SK-MEL-5 (cell line): ENCODE measurements at regions not wholly inside any gene's neighbourhood (a gene's known extent, or its start where the extent isn't known, plus 50 kb on each side); places are given as distances from the start of the nearest gene placed in this dataset.

Experiments used
- DNase-seq: peaks from one replicate; pipeline ENCODE4 v3.0.0-alpha.2; 2016; ENCODE audit warnings: low read depth, low spot score
- in situ Hi-C: cut with HindIII; loops from 2 replicates; pipeline ENCODE4 v1.10.0; 2016; ENCODE audit warnings: low sequenced_read_pairs, high pct_unique_total_duplicates, low pct_unique_long_range_greater_than_20kb

DNA sequence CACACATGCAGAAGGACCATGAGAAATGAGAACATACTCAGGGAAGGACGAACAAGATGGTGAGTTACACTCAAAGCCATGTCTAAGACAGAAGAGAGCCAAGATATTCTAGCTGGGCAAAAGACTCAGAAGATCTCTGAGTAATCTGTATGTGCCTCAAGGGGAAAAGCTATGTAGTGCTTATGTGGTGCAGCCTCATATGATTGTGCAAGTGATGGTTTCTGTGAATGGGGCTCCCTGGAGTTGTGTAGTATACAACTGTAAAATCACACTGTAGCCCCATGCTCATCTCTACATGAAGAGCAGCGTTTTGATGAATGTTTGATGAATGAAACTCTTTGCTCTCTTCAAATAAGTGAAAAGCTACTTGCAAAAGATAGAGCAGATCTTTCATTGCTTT is 57.5 kb downstream of the OSR1 start:
- DNase-seq, result no peak
- in situ Hi-C loops, result no loop called here

DNA sequence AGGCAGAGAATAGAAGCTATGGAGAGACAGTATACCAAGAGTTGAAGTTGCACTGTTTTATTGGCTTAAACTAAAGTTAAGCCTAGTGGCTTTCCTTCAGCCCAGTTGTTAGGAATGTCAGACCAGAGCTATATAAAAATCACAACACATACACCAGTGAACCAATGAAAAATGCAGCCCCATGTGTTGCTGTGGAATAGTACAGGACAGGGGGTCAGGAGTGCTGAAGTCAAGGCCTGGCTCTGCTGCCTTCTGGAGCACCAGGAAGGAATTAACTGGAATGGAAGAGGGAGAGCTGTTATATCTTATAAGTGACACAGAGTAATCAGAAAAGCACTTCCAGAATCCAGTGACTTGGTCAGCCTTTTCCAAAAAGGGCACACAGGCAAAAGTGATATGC is 58.9 kb downstream of the OSR1 start:
- no peak for DNase-seq
- in situ Hi-C loops, result no loop called here

DNA sequence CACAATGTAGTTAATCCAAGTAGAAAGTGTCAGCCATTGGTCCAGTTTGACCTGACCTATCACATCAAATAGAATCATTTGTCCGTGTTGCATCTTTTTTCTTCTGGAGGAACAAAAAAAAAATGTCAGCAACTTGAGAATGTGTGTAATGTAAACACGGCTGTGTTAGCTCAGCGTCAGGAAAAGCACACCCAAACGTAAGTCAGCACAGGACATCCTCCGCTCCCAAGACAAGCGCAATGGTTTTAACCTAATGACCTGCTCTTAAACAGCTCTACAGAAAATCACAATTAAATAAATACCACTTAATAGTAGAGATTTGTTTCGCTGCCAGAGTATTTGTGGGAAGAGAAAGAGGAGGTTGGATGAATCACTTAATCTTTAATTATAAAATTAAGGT is 59.4 kb downstream of the OSR1 start:
- in situ Hi-C loops, result no loop called here
- no peak for DNase-seq

DNA sequence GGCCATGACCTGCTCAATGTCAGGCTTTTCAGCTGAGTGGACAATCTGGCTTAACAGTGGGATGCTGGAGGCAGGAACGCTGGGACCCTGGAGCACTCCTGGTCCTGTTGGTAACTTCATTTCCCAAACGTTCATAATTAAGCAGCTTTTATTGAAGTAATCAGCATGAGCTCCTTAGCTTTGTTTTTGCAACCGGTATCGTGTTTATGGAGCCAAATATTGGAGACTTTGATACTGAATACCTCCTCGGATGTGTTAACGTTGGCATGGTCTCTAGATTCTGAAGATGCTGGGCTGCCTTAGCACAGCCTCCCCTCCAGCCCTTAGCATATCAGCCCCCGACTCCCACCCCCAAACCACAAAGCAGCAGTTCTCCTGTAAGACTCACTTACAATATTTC is 60.7 kb downstream of the OSR1 start:
- DNase-seq, result no peak
- in situ Hi-C loops, result no loop called here

DNA sequence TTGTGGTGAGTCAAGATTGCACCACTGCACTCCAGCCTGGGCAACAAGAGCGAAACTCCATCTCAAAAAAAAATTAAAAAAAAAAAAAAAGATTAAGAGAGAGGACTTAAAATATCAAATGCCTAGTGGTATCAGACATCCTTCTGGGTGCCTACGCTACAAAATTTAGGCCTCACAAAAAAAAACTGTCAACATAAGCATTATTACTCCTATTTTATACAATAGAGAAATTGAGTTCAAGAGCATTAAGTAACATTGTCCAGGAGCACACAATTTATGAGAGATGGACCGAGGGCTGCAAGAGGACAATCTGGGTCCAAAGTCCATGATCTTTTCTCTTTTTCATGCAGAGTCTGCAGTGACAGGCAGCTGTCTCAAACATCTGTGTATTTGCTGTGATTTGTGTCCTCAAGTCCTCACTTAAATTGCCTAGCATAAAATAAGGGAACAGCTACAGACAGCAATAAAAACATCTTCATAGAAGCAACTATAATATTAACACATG is 62.4 kb downstream of the OSR1 start:
- no peak for DNase-seq
- in situ Hi-C loops, result no loop called here

DNA sequence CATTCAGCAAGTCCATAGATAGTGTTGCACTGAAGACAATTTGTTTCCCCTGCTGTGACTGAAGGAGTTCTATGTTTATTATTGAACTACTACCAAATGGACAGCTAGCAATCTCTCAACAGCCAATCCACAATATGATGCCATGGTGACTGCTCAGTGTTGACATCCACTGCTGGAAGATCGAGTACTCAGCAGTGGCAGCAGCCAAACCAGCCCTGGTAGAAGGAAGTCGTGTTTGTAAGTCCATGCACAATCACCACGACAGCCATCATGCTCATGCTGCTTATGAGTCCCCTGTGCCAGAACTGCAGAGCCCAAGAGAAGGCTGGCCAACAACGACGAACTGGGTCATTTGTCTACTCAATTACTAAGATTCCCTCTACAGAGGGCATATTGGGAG is 66.4 kb downstream of the OSR1 start:
- in situ Hi-C loops, result no loop called here
- no peak for DNase-seq

DNA sequence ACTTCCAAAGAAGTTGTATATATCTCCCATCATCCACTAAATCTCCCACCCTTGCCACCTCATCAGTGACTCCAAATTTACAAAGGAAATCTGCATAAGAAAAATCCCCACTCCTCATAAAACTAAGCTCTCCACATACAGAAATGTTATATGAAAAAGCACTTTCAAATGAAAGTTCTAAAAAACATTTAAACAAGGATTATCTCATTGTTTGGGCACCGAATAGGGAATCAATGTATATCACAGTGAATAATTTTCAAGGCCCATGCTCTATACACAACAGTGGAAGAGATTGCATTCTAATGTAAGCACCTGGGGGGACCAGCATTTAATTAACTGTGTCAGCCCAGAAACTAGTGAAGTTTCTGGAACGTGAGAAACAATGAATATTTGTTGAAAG is 70.1 kb downstream of the OSR1 start:
- in situ Hi-C loops, result no loop called here

DNA sequence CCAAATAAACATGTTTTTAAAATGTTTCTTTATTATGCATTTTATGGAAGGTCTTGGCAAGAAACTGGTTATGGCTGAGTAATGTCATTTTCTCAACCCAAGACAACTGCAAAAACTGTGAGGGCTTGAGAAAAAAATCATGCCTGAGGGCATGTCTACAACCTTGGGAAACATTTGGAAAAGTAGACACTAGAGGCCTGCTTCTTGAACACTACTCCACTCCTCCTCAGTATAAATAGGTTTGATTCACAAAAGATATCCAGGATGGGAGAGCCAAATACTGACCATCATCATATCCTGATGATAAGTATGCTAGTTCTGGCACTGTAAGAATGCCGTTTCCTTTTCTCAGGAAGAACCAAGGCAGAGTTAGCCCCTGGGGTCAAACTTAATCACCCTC is 71.1 kb downstream of the OSR1 start:
- in situ Hi-C loops, result no loop called here
- no peak for DNase-seq

More for the DNA sequence above, 70.1 kb downstream of the OSR1 start:
- no peak for DNase-seq

DNA sequence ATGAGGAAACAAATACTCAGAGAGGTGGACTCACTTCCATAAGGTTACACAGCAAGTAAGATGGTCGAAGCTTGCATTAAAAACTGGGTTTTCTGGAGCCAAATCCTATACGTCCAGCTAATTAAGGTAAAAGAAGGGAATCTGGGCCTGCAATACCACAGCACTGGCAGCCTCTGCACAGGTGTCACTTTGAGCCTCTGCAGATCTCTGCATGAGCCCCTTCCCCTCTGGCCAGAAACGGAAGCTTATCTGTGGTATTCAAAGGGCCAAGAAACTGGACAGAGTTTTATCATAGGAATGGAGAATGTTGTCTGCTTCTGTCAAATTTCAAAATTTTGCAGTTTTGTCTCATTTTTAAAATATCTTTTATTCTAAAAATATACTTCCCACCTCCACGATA is 76.1 kb downstream of the OSR1 start:
- DNase-seq, result no peak
- in situ Hi-C loops, result no loop called here

DNA sequence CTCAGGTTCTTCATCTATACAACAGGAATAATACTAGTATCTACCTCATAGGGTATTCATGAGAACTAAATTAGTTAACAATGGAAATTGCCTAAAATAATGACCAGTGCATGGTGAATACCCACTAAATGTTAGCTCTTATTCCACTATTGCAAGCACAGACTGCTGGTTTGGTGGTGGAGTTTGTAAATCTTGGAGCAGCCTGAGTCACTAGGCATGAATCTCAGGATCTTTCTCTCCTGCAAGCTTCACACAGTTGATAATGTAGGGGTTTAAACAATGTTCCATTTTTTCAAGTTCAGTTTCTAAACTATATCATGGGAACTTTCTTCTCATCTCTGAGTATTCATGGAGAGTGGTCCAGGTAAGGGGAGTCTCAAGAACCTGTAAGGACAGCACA is 84.0 kb downstream of the OSR1 start:
- in situ Hi-C loops, result no loop called here
- no peak for DNase-seq

DNA sequence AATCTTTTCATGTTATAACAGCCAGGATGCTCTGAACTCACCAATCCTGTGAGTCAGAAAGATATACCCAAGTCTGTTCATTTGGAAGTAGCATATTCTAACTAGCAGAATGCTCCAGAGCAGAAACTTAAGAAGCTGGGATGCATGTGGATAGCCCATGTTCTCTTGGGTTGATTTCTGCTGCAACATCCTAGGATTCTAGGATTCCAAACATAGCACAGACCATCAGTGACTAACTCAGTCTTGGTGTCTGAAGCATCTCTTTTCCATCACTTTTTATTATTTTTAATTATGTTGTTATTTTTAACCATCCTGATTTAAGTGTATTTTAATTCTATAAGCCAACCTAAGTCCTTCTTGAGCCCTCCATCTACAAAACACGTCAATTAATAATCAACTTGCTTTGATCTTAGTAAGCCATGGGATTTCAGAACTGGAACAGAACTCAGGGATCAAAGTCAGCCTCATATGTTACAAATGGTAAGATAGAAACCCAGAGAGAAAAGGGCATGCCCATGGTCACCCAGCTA is 85.4 kb downstream of the OSR1 start:
- no peak for DNase-seq
- in situ Hi-C loops, result no loop called here

DNA sequence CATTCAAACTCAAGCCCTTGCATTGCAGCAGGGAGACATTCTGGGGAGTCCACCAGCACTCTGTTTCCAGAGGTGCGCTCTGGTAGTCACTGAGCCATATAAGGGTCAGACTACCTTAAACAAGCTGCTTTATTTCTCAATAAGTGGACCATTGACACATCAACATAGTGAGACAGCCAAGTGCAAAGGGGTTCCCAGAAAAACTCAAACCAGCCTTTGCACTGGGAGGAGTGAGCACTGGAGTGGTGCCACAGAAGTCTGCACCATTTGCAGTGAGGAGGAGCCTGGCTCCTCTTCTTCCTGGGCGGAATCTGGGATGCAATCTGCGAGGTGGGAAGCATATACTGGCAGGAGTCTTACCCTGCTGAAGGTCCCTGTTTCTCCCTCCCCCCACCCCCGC is 86.4 kb downstream of the OSR1 start:
- in situ Hi-C loops, result no loop called here
- no peak for DNase-seq

DNA sequence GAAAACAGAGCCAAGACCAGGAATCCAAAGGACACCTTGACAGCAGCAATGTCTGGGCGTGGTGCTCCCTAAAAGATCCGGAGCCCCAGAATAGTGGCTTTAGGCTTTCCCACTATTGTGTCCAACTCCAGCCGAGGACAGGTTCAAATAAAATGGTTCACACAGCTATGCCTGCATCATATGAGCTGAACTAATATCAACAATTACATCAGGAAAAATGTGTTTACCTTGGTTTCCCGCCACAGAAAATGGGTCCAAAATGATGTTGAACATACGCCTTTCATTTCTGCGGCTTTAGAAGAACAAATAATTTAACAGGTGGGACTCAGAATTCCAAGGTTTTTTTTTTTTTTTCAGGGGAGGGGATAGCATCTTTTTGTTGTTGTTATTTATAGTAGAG is 93.6 kb downstream of the OSR1 start:
- no peak for DNase-seq
- in situ Hi-C loops, result no loop called here

DNA sequence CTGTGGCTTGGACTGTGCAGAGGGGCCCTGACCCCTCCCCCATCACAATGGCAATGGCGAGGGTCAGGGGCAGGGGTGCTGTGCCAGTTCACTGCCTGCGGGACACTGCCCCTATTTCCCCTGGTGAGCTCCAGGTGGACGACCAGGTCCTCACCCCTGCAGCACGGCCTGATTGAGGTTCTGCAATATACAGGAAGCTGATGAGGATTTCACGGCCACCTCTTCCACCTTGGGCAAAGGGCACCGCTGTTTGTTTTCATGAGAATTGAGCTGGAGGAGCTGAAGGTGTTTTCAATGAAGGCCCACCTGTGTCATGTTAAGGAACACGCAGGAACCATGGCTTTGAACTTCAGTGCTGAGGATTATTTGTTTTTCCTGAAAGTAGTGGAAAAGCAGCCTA is 96.3 kb downstream of the OSR1 start:
- in situ Hi-C loops, result no loop called here

DNA sequence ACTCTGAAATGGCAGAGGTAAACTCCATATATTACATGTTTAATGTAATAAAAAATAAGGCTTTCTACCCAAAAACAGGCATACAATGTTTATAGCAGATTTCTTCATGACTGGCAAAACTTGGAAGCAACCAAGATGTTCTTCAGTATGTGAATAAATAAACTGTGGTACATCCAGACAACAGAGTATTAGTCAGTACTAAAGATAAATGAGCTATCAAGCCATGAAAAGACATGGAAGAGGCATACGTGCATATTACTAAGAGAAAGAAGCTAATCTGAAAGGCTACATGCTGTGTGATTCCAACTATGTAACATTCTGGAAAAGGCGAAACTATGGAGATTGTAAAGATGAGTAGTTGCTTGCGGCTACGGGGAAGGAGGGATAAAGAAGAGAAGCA is 97.4 kb downstream of the OSR1 start:
- in situ Hi-C loops, result no loop called here

More for the DNA sequence above, 96.3 kb downstream of the OSR1 start:
- DNase-seq, result no peak

DNA sequence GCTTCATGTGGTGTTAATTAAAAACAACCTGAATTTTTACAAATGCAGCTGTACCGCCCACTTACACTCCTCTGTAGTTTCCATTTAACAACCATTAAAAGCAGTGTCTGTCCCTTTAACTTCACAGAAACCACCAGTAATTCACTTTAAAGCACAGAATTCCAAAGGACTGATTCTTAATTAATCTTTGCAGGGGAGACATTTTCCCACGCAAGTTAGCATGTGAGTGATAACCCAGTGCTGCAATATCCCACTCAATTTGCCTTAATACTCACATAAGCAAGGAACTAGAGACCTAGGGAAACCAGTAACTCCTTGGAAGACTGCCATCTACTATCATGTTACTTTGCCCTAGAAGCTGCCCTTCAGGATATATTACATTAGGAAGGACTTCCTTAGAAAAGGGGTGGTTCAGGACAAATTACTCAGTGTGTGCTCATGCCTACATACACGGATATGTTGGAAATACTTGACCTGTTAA is 102.3 kb downstream of the OSR1 start:
- DNase-seq, result no peak

More for the DNA sequence above, 97.4 kb downstream of the OSR1 start:
- DNase-seq, result no peak

DNA sequence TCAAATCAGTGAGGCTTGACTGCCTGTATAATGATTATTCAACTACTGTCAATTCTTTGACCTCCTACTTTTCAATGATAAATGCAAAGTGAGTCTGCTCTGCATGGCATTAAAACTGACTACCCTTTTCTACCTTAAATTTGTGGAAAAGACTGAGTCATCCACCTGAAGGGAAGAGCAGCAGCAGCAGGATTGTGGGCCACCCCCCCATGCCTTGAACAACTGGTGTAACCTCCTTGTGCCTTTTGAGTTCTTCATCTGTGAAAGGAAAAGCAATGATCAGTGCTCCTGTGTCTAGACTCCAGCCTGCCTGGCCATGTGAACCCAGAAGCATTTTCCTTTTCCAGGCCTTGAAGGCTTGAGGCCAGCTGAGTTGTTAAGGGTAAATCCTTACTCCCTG is 102.9 kb downstream of the OSR1 start:
- in situ Hi-C loops, result no loop called here
- no peak for DNase-seq

More for the DNA sequence above, 102.3 kb downstream of the OSR1 start:
- in situ Hi-C loops, result no loop called here

DNA sequence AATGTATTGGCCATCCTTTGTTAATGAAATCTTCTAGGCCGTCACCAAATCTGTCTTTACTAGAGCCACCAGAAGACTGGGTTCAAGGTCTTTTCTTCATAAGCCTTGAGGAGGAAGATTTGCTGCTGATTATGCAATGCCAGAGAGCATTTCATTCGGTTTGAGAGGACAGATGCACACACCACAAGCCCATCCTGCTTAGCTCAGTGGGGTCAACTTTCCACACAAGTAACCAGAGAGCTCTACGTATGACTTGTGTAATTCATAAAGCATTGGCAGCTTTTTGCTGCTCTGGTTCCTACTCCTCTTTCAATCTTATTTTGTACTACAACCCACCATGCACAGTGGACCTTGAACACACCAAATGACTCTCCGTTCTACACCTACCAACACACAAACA is 106.9 kb downstream of the OSR1 start:
- DNase-seq, result no peak
- in situ Hi-C loops, result no loop called here

DNA sequence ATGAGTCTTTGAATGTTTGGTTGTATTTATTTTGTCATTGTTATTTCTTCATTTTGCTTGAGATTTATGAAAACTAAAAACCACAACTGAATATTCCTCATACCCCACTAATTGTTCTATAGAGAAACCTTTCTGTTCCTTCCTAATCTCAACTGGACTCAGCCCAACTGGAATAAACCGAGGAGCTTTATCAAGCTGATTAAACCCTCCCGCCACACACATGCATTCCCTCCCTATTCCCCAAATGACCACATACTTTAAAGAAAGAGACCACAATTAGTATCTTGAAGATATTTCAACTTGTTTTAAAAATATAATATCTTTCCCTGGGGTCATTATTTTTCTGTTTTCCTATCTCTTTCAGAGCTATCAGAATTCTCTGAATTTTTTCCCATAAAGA is 107.5 kb downstream of the OSR1 start:
- DNase-seq, result no peak
- in situ Hi-C loops, result no loop called here

DNA sequence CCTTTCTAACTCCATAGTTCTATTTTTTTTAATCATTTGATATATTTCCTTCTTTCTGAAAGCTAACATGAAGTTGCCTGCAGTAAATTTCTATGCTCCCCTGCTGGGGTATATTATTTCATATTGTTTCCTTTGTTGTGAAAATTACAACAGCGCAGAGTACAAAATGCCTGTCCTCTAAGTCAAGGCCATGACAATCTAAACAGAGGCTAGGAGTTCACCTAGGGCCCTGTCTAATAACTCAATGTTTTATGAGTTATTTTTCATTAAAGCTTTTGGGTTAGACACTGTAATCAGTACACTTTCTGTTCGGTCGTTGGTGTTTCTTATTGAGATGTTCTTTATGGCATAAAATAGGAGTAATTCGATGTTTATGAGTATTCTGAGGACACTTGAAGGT is 111.2 kb downstream of the OSR1 start:
- no peak for DNase-seq
- in situ Hi-C loops, result no loop called here
